Esophagus squamous epithelium (tissue), 4 donors: ENCODE measurements at regions not wholly inside any gene's neighbourhood (a gene's known extent, or its start where the extent isn't known, plus 50 kb on each side); places are given as distances from the start of the nearest gene placed in this dataset.

Experiments
- POLR2A ChIP-seq, 4 donors: fragments of 450-650 bp; IDR thresholded peaks; one replicate each; pipeline ENCODE4 v1.6.1; 2017; ENCODE audit warnings: antibody characterized with exemption in 4 of 4, mild to moderate bottlenecking in 4 of 4, moderate library complexity in 3 of 4
- TF ChIP-seq, protein P1 (sequence below), 6 experiments: fragments of 450-650 bp in 4 of 6; fragments of 200-600 bp in 2 of 6; sonication (generic) in 2 of 6; IDR thresholded peaks; one replicate each; pipeline ENCODE4 v1.5.1; 2016 to 2019; ENCODE audit warnings: antibody characterized with exemption in 6 of 6, mild to moderate bottlenecking in 4 of 6, moderate library complexity in 4 of 6

DNA sequence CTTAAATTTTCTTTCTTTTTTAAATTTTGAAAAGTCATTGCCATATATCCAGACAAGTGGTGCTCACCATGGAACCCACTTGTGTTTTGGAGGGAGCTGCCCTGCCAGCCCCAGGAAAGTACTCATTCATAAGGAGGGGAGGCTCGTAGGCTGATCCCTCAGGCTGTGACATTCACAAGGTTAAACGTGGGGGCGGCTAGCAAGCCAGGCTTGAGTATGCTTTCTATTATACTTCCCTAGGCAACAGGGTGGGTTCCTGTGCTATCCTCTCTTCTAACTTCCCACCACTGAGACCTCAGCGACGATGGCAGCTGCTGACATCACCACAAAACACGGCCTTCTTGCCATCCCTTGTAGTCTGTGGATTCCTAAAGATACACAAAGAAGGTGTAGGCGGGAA is 160.5 kb upstream of the C2CD4B start:
- TF ChIP-seq POLR2A (IDR thresholded peaks at IDR 0.05): no peak
- TF ChIP-seq, protein P1, sequence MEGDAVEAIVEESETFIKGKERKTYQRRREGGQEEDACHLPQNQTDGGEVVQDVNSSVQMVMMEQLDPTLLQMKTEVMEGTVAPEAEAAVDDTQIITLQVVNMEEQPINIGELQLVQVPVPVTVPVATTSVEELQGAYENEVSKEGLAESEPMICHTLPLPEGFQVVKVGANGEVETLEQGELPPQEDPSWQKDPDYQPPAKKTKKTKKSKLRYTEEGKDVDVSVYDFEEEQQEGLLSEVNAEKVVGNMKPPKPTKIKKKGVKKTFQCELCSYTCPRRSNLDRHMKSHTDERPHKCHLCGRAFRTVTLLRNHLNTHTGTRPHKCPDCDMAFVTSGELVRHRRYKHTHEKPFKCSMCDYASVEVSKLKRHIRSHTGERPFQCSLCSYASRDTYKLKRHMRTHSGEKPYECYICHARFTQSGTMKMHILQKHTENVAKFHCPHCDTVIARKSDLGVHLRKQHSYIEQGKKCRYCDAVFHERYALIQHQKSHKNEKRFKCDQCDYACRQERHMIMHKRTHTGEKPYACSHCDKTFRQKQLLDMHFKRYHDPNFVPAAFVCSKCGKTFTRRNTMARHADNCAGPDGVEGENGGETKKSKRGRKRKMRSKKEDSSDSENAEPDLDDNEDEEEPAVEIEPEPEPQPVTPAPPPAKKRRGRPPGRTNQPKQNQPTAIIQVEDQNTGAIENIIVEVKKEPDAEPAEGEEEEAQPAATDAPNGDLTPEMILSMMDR (IDR thresholded peaks at IDR 0.05): no peak
